H1 (cell line): ENCODE measurements at regions not wholly inside any gene's neighbourhood (a gene's known extent, or its start where the extent isn't known, plus 50 kb on each side); places are given as distances from the start of the nearest gene placed in this dataset.

Source experiments
- CBX8 ChIP-seq: fragments of 300-800, 300-1000 bp; sonication (generic); IDR thresholded peaks from 2 replicates; pipeline ENCODE4 v1.7.1; 2016; ENCODE audit warnings: low read depth, low read length, borderline replicate concordance
- CEBPB ChIP-seq: IDR thresholded peaks from 2 replicates; pipeline ENCODE4 v1.6.1; 2012; ENCODE audit warnings: low read depth, low read length
- E2F6 ChIP-seq: IDR thresholded peaks from 2 replicates; pipeline ENCODE4 v1.6.1; 2012; ENCODE audit warnings: inconsistent platforms
- RFX5 ChIP-seq: IDR thresholded peaks from 2 replicates; pipeline ENCODE4 v1.6.1; 2011; ENCODE audit warnings: low read depth, low read length, improper control_type of control experiment, borderline replicate concordance

- TF ChIP-seq RFX5, result no peak
- no peak for TF ChIP-seq CEBPB
- no peak for TF ChIP-seq E2F6
- no peak for TF ChIP-seq CBX8
- TF ChIP-seq, all 59 proteins: peak for 0
These were observed 82.3 kb downstream of the CXXC4 start (continued) for GRCh38 chr4:104412344-104412743.
